PC-3 (cell line): ENCODE measurements at regions not wholly inside any gene's neighbourhood (a gene's known extent, or its start where the extent isn't known, plus 50 kb on each side); places are given as distances from the start of the nearest gene placed in this dataset.

Experiments
- CTCF ChIP-seq: fragments of 300-600 bp; sonication (generic); conservative IDR thresholded peaks from 2 replicates; pipeline ENCODE4 v1.5.1; 2017; ENCODE audit warnings: antibody characterized with exemption, low read depth, mild to moderate bottlenecking, low read length
- EZH2 ChIP-seq: fragments of 300-600 bp; sonication (generic); IDR thresholded peaks from one replicate; pipeline ENCODE4 v1.6.1; 2017; ENCODE audit warnings: antibody characterized with exemption, mild to moderate bottlenecking, low read length; ENCODE audit not compliant: unreplicated experiment
- EZH2phosphoT487 ChIP-seq: fragments of 300-600 bp; sonication (generic); IDR thresholded peaks from 2 replicates; pipeline ENCODE4 v1.6.1; 2018; ENCODE audit warnings: mild to moderate bottlenecking, antibody characterized with exemption, low read length, borderline replicate concordance

- TF ChIP-seq CTCF, result no peak
- TF ChIP-seq EZH2, result no peak
- TF ChIP-seq EZH2phosphoT487, result no peak
These were observed 403.2 kb upstream of the CDH19 start for GRCh38 chr18:67007085-67007484.
